ENCODE measurements at regions not wholly inside any gene's neighbourhood (a gene's known extent, or its start where the extent isn't known, plus 50 kb on each side); places are given as distances from the start of the nearest gene placed in this dataset.
"Not testable (repeated sequence)": the region's sequence is repeated elsewhere in the genome, so short reads cannot be mapped to it uniquely, and the experiment has no call there.

- ATAC-seq (ENCODE audit: poor library complexity); DNase-seq; intact Hi-C loops (cut with DNase I): not testable (repeated sequence)
Observed at GRCh38 chr5:106979178-106979577, 691.6 kb downstream of the EFNA5 start.

GRCh38 chr5:106978582-106979165, 692.1 kb downstream of the EFNA5 start:
- ATAC-seq (ENCODE audit: poor library complexity); DNase-seq; intact Hi-C loops (cut with DNase I): not testable (repeated sequence)

- DNase-seq, result no peak
- no peak for ATAC-seq (ENCODE audit: poor library complexity)
- intact Hi-C loops (cut with DNase I), result no loop called here
Observed at GRCh38 chr5:106976363-106976762, 694.4 kb downstream of the EFNA5 start.

GRCh38 chr5:106974272-106974671, 696.5 kb downstream of the EFNA5 start:
- ATAC-seq (ENCODE audit: poor library complexity), result no peak
- DNase-seq, result no peak
- intact Hi-C loops (cut with DNase I), result no loop called here

- ATAC-seq (ENCODE audit: poor library complexity) (no peak), DNase-seq (no peak)
- intact Hi-C loops (cut with DNase I), result no loop called here
Observed at GRCh38 chr5:106966686-106967315, 703.9 kb downstream of the EFNA5 start.

GRCh38 chr5:106964132-106964531, 706.6 kb downstream of the EFNA5 start:
- intact Hi-C loops (cut with DNase I), result no loop called here
- DNase-seq, result no peak
- ATAC-seq (ENCODE audit: poor library complexity), result no peak

- no peak for ATAC-seq (ENCODE audit: poor library complexity)
- intact Hi-C loops (cut with DNase I), result no loop called here
- no peak for DNase-seq
Observed at GRCh38 chr5:106963630-106964029, 707.1 kb downstream of the EFNA5 start.

- intact Hi-C loops (cut with DNase I), result no loop called here
- ATAC-seq (ENCODE audit: poor library complexity) (no peak), DNase-seq (no peak)
Observed at GRCh38 chr5:106962464-106963230, 708.1 kb downstream of the EFNA5 start.

- no peak for DNase-seq
- ATAC-seq (ENCODE audit: poor library complexity), result no peak
- intact Hi-C loops (cut with DNase I), result no loop called here
Observed at GRCh38 chr5:106959387-106959786, 711.4 kb downstream of the EFNA5 start.

- intact Hi-C loops (cut with DNase I), result no loop called here
- DNase-seq (no peak), ATAC-seq (ENCODE audit: poor library complexity) (no peak)
Observed at GRCh38 chr5:106957336-106957735, 713.4 kb downstream of the EFNA5 start.

- intact Hi-C loops (cut with DNase I), result no loop called here
- DNase-seq (no peak), ATAC-seq (ENCODE audit: poor library complexity) (no peak)
Observed at GRCh38 chr5:106956886-106957285, 713.9 kb downstream of the EFNA5 start.

- intact Hi-C loops (cut with DNase I), result no loop called here
- DNase-seq (no peak), ATAC-seq (ENCODE audit: poor library complexity) (no peak)
Observed at GRCh38 chr5:106956187-106956586, 714.5 kb downstream of the EFNA5 start.

- DNase-seq, result no peak
- intact Hi-C loops (cut with DNase I), result no loop called here
- ATAC-seq (ENCODE audit: poor library complexity), result no peak
Observed at GRCh38 chr5:106940986-106941385, 729.8 kb downstream of the EFNA5 start.

GRCh38 chr5:106940301-106940846, 730.4 kb downstream of the EFNA5 start:
- no peak for DNase-seq
- intact Hi-C loops (cut with DNase I), result no loop called here

GRCh38 chr5:106923409-106923808, 747.3 kb downstream of the EFNA5 start:
- intact Hi-C loops (cut with DNase I), result no loop called here
- ATAC-seq (ENCODE audit: poor library complexity) (no peak), DNase-seq (no peak)

More at GRCh38 chr5:106940301-106940846, 730.4 kb downstream of the EFNA5 start:
- ATAC-seq (ENCODE audit: poor library complexity), result no peak

- intact Hi-C loops (cut with DNase I), result no loop called here
- DNase-seq, result no peak
- no peak for ATAC-seq (ENCODE audit: poor library complexity)
Observed at GRCh38 chr5:106921567-106921966, 749.2 kb downstream of the EFNA5 start.

- intact Hi-C loops (cut with DNase I), result no loop called here
- no peak for ATAC-seq (ENCODE audit: poor library complexity)
- no peak for DNase-seq
Observed at GRCh38 chr5:106910486-106910885, 760.3 kb downstream of the EFNA5 start.

- DNase-seq, result no peak
- intact Hi-C loops (cut with DNase I), result no loop called here
- no peak for ATAC-seq (ENCODE audit: poor library complexity)
Observed at GRCh38 chr5:106909716-106910115, 761.0 kb downstream of the EFNA5 start.

- ATAC-seq (ENCODE audit: poor library complexity) (no peak), DNase-seq (no peak)
- intact Hi-C loops (cut with DNase I), result no loop called here
Observed at GRCh38 chr5:106907979-106908378, 762.8 kb downstream of the EFNA5 start.

GRCh38 chr5:106906199-106906598, 764.5 kb downstream of the EFNA5 start:
- intact Hi-C loops (cut with DNase I), result no loop called here
- ATAC-seq (ENCODE audit: poor library complexity) (no peak), DNase-seq (no peak)

Data from Right ventricle myocardium superior (tissue), 1 donor.